T-helper 9 cell (primary cell): ENCODE measurements at regions not wholly inside any gene's neighbourhood (a gene's known extent, or its start where the extent isn't known, plus 50 kb on each side); places are given as distances from the start of the nearest gene placed in this dataset.
"Not testable (repeated sequence)": the region's sequence is repeated elsewhere in the genome, so short reads cannot be mapped to it uniquely, and the experiment has no call there.

Experiments used
- DNase-seq: peaks from one replicate; pipeline ENCODE4 v3.0.0-alpha.2; 2020

DNA sequence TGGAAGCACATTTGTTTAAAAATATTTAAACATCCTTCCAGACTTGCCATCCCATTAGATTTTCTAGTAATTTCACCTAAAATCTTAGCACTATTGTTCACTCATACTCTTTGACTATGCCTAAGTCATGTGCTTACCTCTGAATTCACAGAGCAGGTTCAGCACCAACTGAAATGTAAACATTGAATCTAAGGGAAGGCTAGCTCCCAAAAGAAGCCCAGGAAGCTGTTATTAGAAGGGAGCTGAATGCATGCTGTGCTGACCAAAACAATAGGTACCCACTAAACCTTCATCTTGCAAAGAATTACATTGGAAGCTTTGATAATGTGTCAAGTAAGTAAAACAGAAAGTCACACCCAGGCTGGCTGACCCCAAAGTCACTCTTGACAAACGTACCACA, 571.3 kb downstream of the GABRG2 start:
- no peak for DNase-seq

DNA sequence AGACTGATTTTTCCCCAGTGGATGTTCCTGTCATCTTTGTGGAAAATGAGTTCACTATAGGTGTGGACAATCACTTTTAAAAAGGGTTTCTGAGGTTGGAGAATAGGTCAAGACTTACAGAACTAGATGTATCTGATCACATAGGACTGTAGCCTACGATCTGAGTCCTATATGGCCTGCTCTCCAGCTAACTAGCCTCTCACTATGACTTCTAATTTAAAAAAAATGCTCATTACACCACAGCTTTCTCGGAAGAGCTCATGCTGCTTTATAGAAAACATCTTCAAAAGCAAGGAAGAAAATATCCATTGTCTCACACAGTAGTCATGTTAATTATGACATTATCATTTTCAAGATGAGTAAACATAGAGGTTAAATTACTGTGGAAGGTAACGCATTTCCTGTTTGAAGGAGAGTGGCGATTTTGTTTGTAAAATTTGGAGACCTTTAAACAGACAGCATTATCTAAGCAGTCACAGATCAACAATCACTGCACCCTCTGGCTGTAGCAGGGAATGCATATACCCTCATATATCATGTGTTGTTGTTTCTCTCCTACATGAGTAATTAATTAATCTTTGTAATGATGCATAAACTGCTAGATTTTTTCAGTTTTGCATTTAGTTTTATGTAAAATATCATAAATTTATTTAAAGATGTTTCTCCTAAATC, 573.7 kb downstream of the GABRG2 start:
- no peak for DNase-seq

DNA sequence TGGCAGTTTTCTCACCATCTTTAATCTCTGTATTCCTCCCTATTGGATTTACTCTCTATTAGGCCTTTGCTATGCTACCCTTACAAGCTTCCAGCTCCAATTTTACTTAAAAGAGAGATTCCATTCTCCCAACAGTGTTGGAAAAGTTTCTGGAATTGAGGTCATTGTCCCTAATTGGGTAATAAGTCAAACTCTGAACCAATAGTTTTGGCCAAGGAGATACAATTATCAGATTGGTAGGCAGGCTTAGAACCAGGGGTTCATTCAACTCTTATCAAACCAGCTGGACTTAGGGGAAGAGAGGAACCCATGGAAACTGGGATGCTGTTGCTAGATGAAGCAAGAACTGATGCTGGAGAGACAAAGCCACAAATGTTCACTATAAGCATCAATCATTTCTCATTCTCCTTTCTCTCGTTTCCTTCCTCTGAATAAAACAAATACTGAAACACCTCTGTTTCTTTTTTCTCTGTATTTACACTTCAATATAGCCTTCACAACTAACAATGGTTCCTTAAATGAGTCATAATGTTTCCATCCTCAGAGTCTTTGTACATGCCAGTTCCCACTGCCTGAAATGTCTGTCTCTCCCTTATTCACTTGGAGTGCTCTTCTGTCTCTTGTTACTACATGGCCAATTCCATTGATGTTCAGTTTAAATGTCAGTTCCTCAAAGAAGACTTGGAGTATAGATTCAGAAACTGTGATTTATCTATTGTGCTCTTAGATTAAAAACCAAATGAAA, 587.3 kb downstream of the GABRG2 start:
- no peak for DNase-seq

DNA sequence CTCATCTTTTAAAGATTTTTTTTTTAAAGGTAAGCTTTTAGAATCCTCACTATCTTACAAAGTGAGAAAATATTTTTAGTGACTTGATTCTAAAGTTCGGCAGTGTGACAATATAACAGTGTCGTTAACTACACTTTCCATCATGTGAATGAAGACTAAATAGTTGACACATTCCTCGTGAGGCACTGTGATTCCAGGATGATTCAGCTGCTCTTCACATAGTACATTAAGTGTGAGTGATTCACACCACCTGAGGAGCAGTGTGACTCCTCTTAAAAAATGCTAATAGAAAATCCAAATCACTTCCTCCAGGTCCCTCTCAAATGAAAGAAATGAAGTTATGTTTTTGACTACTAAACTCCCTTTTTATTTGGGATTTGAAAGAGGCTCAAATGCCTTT, 589.5 kb downstream of the GABRG2 start:
- DNase-seq, result no peak

DNA sequence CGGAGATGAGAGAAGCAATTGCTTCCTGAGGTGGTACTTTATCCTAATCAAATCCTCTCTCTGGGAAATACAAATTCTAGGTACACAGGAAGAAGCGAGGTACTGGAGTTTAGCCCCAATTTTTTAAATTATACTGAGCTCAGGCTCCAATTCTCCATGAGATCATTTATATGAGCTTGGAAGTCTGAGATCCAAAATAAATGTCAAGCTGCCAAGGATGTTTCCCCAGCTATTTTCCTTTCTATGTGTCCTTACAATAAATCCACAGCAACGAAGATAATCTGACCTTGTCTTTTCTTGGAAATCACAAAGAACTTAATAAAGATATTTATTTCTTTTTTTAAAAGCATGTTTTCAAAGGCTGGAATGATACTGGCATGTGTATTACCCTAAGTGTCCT, 597.3 kb downstream of the GABRG2 start:
- DNase-seq, result no peak

DNA sequence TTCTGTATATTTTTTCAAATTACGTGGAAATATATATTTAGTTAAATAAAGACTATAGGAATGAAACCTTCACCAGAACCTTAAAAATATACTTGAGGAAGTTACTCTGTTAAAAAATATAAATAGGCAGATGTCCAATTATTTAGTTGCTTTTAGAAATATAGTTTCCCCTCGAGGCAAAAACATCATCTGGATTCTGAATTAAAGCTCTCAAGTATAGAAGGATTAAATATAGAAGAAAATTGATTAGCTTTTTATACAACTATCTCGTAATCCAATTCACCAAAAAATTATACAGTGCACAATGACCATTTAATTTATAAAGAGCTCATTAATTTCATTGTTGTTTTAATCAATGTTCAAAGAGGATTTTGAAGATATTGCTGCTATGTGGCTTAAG, 601.4 kb downstream of the GABRG2 start:
- DNase-seq, result no peak

DNA sequence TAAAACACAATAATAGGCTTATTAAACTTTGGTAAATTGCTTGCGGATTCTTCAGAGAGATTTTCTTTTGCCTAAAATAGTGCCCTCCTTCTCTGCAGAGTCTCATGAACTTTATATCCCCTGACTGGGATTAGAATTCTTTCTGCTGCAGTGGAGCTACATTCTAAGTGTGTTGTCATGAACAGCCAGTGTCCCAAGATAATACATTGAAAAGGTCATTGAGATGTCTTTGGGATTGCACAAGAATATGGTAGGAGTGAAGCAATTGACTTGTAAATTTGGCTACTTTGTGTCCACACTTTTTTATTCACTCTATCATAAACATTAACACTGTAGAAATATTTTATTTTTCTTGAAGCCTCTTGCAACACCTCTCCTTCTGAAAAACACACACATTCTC, 604.5 kb downstream of the GABRG2 start:
- DNase-seq, result no peak

DNA sequence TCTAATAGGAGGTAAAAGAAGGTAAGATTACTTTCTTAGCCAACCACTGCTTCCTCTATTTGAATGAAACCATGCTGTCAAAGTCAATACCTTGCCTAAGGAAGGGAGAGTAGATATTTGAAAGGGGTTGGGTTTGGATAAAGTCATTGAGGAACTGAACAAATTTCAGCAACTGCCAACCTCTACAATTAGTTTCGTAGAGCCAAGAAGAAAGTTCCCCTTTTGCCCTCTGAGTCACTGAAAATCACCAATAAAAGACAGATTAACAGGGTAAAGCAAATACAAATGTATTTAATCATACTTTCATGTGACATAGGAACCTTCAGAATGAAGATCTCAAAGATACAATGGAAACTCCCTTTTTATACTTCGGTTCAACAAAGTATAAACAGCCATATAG, 615.7 kb downstream of the GABRG2 start:
- no peak for DNase-seq

DNA sequence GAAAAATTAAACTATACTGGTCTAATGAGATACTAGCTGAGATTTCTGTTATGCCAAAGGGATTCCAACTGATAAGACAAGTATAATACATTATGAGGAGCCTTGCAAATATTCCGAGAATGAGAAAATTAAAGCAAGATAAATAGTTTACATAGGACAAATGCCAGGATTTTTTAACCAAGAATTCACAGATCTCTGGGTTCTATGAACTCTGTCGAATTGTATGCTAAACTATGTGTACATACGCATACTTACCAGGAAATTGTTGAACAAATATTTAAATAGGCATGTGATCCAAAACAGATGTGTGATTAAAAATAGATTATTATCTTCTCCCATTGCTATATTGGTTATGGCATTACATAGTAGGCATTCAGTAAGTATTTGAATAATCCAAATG, 616.6 kb downstream of the GABRG2 start:
- no peak for DNase-seq

DNA sequence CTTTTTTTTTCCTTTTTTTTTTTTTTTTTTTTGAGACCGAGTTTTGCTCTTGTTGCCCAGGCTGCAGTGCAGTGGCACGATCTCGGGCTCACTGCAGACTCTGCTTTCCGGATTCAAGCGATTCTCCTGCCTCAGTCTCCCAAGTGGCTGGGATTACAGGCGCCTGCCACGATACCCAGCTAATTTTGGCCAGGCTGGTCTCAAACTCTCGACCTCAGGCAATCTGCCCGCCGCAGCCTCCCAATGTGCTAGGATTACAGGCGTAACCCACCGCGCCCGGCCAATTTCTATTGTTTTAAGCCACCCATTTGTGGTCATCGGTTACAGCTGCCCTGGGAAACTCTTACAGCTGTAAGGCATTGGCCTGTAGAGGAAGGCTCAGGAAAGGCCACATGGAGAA, 617.7 kb downstream of the GABRG2 start:
- DNase-seq, result no peak

DNA sequence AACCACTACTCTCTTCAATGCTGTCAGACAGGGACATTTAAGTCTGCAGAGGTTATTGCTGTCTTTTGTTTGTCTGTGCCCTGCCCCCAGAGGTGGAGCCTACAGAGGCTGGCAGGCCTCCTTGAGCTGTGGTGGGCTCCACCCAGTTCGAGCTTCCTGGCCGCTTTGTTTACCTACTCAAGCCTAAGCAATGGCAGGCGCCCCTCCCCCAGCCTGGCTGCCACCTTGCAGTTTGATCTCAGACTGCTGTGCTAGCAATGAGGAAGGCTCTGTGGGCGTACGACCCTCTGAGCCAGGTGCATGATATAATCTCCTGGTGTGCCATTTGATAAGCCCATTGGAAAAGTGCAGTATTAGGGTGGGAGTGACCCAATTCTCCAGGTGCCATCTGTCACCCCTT, 628.7 kb downstream of the GABRG2 start:
- DNase-seq, result not testable (repeated sequence)

DNA sequence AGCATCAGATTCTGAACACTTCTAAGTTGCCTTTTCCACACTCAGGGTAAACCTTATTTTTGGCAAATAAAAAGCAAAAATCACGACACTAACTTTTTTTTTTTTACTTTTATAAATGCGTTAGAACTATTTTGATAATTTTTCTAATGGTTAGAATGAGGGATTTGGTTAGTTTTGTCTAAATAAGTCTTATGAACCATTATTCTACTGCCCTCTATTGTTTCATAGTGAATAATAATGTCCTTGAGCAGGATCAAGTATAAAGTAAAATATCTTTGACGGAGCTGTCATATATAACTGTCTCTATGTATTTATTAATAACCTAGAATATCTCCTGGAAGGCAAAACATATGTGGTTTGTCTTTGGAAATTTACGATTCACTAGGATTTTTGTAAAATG, 631.8 kb downstream of the GABRG2 start:
- DNase-seq, result no peak

DNA sequence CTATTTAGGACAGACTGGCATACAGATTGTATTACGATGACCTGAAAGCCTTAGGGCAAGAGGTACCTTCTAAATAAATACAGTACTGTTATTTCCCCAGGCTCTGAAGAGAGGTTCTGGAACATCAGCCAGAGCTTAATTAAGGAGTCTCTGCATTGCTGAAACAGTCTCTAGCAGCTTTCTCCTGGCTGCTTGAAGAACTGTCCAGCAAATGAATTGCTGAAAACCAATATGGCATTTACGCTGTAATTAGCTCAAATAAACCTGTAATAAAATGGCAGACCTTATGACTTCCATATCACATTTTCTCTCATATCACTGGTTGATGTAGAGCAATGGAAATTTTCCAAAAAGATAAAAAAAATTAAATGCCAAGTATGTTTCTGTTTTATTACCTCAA, 636.3 kb downstream of the GABRG2 start:
- DNase-seq, result no peak

DNA sequence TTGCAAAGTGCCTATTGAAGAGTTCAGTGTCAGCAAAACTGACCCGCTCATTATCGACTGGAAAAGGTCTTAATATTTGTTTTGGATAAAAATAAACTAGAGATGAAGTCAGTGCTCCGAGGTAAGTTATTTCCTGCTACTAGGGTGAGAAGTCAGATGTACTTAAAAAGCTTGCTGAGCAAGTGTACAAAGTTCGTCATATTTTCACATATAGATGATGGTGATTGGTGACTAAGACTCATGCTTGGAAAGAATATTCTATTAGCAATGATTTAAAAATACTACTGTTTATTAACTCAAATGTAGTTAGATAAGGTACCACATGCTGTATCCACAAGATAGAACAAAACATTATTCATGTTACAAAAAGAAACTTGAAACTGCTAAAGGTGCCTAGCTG, 643.7 kb downstream of the GABRG2 start:
- DNase-seq, result no peak

DNA sequence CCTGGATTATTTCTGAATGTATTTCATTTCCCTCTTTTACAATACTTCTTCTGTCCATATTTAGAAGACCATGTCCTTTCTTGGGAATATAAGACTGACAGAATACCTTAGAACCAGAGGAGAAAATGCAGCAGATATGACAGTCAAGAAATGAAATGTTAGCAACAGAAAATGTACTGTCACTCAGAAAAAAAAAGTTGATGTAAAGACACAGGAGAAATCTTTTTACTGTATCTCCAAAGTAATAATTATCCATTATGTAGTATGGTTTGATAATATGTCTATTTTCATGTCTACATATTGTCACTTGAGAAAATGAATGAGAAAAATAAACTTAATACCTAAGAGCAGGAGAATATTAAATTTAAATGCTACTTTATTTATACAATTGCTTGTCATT, 652.1 kb downstream of the GABRG2 start:
- DNase-seq, result no peak

DNA sequence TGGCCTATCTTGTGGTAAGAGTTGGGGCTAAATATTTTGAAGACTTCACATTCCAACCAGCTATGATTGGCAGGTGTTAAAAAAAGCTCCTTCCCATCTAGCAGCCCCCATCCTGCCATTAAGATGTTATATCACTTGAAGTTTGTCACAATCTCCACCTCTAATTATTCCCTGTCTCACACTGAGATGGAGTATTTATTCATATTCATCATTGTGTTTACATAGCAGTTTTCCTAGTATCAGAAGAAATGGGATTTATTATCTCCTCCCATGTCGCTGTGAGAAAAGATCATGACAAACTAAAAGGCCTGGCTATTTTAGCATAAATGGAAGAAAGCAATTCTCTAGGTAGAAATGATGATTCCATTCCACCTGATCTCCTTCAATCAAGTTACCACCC, 653.6 kb downstream of the GABRG2 start:
- no peak for DNase-seq

DNA sequence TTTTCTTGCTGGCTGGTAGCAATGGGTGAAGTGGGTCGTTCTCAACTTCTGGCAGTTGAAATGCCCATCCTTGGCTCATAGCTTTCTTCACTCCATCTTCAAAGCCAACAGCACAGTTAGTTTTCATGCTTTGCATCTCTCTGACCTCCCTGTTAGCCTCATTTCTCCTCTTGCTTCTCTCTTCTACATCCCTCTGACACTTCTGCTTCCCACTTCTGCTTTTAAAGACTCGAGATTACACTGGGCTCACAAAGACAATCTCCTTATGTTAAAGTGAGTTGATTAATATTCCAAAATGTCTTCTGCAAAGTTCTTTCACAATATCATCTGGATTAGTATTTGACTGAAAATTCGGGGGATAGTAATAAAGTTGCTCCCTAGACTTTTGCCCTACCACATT, 684.8 kb upstream of the CCNG1 start:
- no peak for DNase-seq

DNA sequence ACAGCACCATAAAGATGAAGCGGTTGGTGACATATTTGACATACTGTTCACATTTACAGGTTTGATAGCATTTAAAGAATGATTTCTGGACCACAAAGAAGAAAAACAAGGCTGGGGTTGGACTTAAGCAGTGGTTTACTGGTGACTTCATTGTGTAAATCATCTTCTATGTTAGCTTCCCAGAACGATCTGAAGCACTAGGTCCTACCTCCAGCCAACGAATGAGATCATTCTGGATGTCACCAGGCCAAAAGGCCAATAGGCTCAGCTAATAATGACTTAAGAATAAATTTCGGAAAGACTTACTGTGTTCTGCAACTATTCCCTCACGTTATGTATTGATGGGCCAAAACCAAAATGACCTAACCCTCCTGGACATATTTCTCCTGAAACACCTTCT, 675.3 kb upstream of the CCNG1 start:
- no peak for DNase-seq

DNA sequence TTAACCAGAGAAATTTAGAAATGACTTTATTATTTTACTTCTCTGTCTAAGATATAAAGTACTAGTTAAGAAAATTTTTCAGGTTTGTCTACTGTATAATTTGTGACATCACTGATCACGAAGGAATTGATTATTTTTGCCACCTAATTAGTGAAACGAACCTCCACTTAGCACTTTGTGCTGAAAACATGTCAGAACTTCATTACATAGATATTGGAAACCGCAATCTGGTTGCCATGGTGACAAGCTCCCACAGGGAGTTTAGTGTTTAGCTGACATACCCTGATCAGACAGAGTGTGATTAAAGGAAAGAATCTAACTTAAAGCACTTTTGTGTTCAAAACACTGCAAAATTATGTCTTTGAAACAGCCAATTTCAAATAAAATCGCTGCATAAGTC, 668.4 kb upstream of the CCNG1 start:
- no peak for DNase-seq

DNA sequence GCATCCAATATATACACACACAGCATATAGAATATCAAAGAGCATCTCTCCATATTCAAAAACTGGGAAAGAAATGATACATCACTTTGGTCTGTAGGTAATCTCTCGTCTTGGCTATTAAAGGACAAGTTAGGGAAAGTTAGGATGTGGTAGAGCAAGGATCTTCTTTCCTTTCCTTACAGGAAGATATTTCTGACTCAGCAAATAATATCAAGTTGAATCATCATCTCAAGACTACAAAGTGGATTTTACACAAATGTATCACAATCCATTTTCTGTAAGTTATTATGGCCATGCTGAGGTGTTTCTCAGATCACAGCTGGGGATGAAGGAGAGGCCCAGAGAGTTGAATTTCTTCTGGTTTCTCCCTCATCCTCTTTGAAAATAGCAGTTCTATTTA, 651.7 kb upstream of the CCNG1 start:
- no peak for DNase-seq

DNA sequence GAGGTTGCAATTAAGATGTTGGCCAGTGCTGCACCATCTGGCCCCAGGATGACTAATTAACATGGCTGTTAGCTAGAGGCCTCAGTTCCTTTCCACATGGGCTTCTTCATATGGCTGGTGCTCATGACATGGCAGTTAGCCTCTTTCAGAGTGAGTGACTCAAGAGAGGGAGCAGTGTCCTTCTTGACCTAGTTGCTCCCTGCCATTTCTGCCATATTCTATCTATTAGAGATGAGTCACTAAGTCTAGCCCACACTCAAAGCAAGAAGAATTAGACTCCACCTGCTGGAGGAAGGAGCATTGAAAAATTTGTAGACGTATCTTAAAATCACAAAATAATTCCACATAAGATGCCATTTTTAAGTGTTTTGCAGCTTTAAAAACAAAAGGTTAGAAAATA, 651.2 kb upstream of the CCNG1 start:
- no peak for DNase-seq

DNA sequence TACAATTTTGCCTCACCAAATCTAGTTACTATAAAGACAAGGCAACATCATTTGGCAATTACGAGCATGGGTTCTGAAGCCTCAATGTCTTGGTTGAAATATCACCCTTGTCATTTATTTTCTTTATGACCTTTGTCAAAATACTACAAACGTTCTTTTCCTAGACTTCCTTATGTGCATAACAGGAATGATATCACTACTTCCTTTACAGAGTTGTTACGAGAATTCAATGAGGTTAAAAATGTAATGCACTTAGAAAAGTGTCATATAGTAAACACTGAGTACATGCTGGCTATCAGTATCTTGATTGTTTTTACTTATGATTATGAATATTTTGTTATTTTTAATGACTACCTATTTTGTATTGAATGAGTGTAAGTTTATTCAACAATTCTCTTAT, 640.9 kb upstream of the CCNG1 start:
- DNase-seq, result no peak

DNA sequence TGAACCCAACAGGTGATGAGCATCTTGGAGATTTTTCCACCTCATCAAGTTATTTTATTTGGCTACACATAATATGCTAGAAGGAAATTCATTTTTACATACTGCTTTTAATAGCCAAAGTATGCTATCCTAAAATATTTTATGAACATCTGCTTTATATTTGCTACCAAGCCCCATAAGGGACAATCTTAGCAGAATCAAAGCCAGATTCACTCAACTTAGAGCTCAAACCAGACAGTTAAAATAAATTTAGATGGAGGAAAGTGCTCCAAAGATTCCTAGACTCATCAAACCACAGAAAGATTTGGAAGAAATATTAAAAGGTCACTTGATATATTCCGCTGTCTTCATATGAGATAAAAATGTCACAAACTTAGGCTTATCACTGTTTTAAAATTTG, 637.1 kb upstream of the CCNG1 start:
- DNase-seq, result no peak

DNA sequence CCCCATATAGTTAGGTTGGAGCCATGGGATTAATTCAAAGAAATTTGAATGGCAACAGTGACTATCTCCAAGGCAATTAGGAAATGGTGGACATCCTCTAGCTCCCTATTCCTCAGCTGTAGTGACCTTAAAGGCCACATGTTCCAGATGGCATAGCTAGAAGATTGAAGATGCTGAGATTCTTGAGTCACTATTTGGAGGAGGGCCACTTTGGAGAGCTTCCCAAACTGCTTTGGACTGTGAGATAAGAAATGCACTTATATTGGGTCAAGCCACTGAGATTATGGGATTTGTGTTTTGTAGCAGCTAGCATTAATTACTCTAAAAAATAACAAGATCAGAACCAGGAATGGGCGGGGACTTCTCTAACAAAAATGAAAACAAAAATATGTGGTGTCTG, 636.2 kb upstream of the CCNG1 start:
- DNase-seq, result no peak

DNA sequence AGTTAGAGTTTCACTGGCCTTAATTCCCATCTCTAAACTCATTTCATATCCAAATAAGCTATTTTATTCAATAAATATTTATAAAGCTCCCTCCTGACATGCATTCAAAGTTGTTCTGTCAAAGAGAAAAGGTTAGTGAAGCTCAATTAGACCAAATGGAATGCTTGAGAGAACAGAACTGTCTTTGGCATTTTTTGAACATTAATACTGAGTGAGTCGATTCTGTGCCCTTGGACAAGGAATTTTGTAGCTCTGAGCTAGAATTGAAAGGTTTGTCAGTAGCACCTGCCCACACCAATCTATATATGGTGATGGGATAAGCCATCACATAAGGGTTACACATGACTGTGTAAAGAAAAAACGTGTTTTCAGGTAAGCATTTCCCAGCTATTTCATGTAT, 631.2 kb upstream of the CCNG1 start:
- no peak for DNase-seq
